Tibial artery (tissue), 4 donors: ENCODE measurements at regions not wholly inside any gene's neighbourhood (a gene's known extent, or its start where the extent isn't known, plus 50 kb on each side); places are given as distances from the start of the nearest gene placed in this dataset.

ENCODE experiments used
- DNase-seq, 2 donors: peaks; one replicate each; pipeline ENCODE4 v3.0.0-alpha.2; 2019
- H3K27ac ChIP-seq, 2 donors: fragments of 200-600 bp; sonication (generic) in 1 of 2; 1 replicate in 1 of 2; 2 replicates in 1 of 2; pipeline ENCODE4 v1.5.1; 2018 to 2019; ENCODE audit warnings: mild to moderate bottlenecking in 1 of 2
- H3K27me3 ChIP-seq, 2 donors: fragments of 200-600 bp; sonication (generic) in 1 of 2; one replicate each; pipeline versions ENCODE4 v1.5.1 to v1.6.0; 2016 to 2019
- H3K36me3 ChIP-seq, 3 donors: fragments of 200-600 bp; sonication (generic) in 2 of 3; one replicate each; pipeline ENCODE4 v1.5.1; 2016 to 2019; ENCODE audit warnings: mild to moderate bottlenecking in 2 of 3
- H3K4me1 ChIP-seq, 4 donors: fragments of 200-600 bp; sonication (generic) in 2 of 4; 1 replicate in 3 of 4; 2 replicates in 1 of 4; pipeline ENCODE4 v1.5.1; 2016 to 2019
- H3K4me3 ChIP-seq, 2 donors: fragments of 200-600 bp; sonication (generic) in 1 of 2; 1 replicate in 1 of 2; 2 replicates in 1 of 2; pipeline ENCODE4 v1.5.1; 2018 to 2019; ENCODE audit warnings: mild to moderate bottlenecking in 2 of 2
- H3K9me3 ChIP-seq, 3 donors: fragments of 200-600 bp; sonication (generic) in 1 of 3; one replicate each; pipeline ENCODE4 v1.5.1; 2016 to 2019
- intact Hi-C: fragments of 100-400 bp; cut with DNase I; formaldehyde crosslinking; loops from one replicate; pipeline ENCODE4 v1.15.0; 2023; ENCODE audit warnings: low total_unique reads
- TF ChIP-seq, protein P1 (sequence below), 2 experiments: fragments of 200-600 bp in 1 of 2; fragments of 450-650 bp in 1 of 2; IDR thresholded peaks; one replicate each; pipeline ENCODE4 v1.5.1; 2017 to 2019; ENCODE audit warnings: antibody characterized with exemption in 2 of 2, mild to moderate bottlenecking in 1 of 2, moderate library complexity in 1 of 2

DNA sequence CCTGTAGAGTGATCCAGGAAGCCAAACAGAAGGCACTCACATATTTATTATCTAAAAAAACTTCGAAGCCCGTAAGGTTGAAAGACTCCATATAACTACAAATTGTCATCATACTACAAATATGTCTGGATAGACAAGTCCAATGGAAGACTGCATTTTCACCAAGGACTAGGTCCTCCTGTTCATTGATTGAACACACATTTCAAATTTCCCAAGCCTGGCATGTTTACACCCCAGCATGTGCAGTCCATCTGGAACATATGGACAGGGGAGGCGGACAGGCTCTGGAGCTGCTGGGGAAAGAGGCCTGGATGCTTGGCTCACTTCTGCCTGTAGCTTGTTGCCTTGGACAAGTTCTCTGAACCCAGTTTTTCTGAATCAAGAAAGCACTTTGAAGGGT, 378.7 kb downstream of the ENC1 start:
- Histone ChIP-seq H3K9me3 (no peaks in the 10 kb centered on the region), H3K36me3 (no peaks in the 10 kb centered on the region), H3K4me3 (no peak overlapping the region), H3K27me3 (no peaks in the 10 kb centered on the region), H3K27ac (no peak overlapping the region), H3K4me1 (peaks cover 0 to 6% (median 0%) of the 10 kb centered on the region in 4 donors)
- intact Hi-C loops = no loop called here
- DNase-seq = no peak
- TF ChIP-seq, protein P1, sequence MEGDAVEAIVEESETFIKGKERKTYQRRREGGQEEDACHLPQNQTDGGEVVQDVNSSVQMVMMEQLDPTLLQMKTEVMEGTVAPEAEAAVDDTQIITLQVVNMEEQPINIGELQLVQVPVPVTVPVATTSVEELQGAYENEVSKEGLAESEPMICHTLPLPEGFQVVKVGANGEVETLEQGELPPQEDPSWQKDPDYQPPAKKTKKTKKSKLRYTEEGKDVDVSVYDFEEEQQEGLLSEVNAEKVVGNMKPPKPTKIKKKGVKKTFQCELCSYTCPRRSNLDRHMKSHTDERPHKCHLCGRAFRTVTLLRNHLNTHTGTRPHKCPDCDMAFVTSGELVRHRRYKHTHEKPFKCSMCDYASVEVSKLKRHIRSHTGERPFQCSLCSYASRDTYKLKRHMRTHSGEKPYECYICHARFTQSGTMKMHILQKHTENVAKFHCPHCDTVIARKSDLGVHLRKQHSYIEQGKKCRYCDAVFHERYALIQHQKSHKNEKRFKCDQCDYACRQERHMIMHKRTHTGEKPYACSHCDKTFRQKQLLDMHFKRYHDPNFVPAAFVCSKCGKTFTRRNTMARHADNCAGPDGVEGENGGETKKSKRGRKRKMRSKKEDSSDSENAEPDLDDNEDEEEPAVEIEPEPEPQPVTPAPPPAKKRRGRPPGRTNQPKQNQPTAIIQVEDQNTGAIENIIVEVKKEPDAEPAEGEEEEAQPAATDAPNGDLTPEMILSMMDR (IDR thresholded peaks at IDR 0.05) = no peak

DNA sequence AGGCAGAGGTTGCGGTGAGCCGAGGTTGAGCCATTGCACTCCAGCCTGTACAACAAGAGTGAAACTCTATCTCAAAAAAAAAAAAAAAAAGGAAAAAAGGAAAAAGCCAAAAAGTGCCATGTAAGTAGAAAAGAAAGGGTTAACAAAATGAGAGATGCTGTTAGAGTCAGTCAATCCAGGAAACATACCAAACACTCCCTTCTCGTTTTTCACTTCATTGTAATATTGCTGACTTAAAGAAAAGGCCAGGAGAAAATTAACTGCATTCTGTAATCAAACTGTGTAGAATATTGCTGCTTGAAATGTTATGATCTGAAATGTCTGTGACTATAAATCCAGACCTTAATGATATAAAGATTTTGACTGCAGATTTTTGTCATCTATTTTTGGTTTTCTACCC, 379.1 kb downstream of the ENC1 start:
- TF ChIP-seq, protein P1 (IDR thresholded peaks at IDR 0.05) = no peak
- H3K36me3 ChIP-seq = no peaks in the 10 kb centered on the region
- H3K9me3 ChIP-seq = no peaks in the 10 kb centered on the region
- DNase-seq = no peak
- H3K4me3 ChIP-seq = no peak overlapping the region
- intact Hi-C loops = no loop called here
- peaks cover 0 to 8% (median 0%) of the 10 kb centered on the region in 4 donors for H3K4me1 ChIP-seq
- H3K27me3 ChIP-seq = no peaks in the 10 kb centered on the region
- H3K27ac ChIP-seq = no peak overlapping the region

DNA sequence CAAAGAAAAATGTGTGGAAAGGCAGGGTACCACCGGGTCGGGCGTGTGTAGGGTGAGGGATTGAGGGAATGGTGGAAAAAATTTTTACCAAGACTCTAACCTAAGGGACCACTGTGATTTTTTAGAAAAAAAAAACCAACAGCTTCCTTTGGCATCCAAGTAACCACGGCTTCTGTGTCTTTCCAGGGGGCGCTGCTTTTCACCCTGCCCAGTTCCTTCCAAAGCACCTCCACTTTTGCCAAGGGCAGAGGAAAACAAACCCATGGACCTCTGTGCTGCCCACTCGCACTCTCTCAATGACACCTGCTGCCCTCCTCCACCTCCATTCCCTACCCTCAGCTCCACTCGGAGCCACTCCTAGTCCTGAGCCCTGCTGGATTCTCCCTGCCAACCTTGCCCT, 381.0 kb downstream of the ENC1 start:
- Histone ChIP-seq H3K4me1 (peaks cover 0 to 8% (median 0%) of the 10 kb centered on the region in 4 donors), H3K27me3 (no peaks in the 10 kb centered on the region), H3K36me3 (no peaks in the 10 kb centered on the region), H3K4me3 (no peak overlapping the region), H3K9me3 (no peaks in the 10 kb centered on the region), H3K27ac (no peak overlapping the region)
- TF ChIP-seq, protein P1 (IDR thresholded peaks at IDR 0.05) = no peak
- intact Hi-C loops = no loop called here
- DNase-seq = no peak

DNA sequence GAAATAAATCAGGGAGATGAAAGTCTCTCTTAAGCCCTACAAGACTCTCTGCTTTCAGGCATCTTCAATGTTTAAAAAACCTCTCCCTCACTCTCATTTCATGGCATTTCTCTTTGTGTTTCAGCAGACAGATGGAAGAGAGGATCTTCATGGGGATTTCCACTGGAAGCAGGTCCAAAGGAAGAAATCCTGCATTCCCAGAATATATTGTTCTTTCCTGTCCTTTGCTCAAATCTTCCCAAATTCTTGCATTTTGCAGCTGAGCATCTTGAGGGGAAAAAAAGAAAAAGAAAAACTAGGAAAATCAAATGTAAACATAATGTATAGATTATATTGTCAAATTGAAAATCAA, 382.2 kb downstream of the ENC1 start:
- Histone ChIP-seq H3K4me3 (no peak overlapping the region), H3K27me3 (no peaks in the 10 kb centered on the region), H3K27ac (no peak overlapping the region), H3K4me1 (peaks cover 0 to 8% (median 0%) of the 10 kb centered on the region in 4 donors), H3K9me3 (no peaks in the 10 kb centered on the region), H3K36me3 (no peaks in the 10 kb centered on the region)
- TF ChIP-seq, protein P1 (IDR thresholded peaks at IDR 0.05) = no peak
- intact Hi-C loops = no loop called here
- DNase-seq = no peak

DNA sequence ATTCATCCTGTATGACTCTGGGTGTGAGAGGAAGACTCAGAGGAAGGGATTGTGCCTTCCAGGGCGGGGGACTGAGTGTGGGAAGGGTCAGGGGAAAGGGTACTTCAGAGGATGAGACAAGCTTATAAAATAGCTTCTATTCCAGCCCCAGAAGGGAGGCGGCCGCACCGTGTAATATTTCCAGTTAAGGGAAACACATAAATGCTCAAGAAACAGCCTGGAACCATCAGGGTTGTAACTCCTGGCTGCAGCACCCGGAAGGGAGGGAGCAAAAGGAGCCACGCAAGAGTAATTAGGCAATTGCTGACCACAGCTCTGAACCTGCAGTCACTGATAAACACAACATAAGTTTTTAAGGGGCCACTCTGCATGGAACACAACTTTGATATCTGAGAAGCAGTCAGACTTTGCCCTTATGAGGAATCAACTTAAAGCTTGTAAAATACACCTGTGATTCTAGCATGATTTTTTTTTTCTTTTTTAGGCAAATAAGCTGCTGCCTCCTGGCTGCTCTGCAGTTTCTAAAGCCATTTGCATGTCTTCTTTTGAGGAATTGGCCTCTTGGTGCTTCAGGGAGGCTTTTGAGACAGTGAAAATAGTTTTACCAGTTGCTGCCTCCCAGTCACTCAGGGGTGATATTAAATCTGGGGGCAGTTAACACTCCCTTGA, 382.7 kb downstream of the ENC1 start:
- intact Hi-C loops = no loop called here
- H3K4me3 ChIP-seq = no peak overlapping the region
- no peaks in the 10 kb centered on the region for H3K9me3 ChIP-seq
- TF ChIP-seq, protein P1 (IDR thresholded peaks at IDR 0.05) = no peak
- H3K4me1 ChIP-seq = peaks cover 0 to 8% (median 0%) of the 10 kb centered on the region in 4 donors
- H3K27ac ChIP-seq = no peak overlapping the region
- no peaks in the 10 kb centered on the region for H3K27me3 ChIP-seq
- H3K36me3 ChIP-seq = no peaks in the 10 kb centered on the region
- peak; percentile 69 to 80 for DNase-seq
